ENCODE measurements at regions not wholly inside any gene's neighbourhood (a gene's known extent, or its start where the extent isn't known, plus 50 kb on each side); places are given as distances from the start of the nearest gene placed in this dataset.

GRCh38 chr3:30181178-30181465, 425.3 kb upstream of the TGFBR2 start:
- no peak for TF ChIP-seq POLR2A (IDR thresholded peaks at IDR 0.05)
- TF ChIP-seq CTCF (IDR thresholded peaks at IDR 0.05) = no peak
